ENCODE measurements at regions not wholly inside any gene's neighbourhood (a gene's known extent, or its start where the extent isn't known, plus 50 kb on each side); places are given as distances from the start of the nearest gene placed in this dataset.

- no peak overlapping the region for H3K4me3 ChIP-seq (ENCODE audit: control insufficient read depth, low read depth, low read length)
- TF ChIP-seq CTCF (IDR thresholded peaks at IDR 0.05; ENCODE audit: control insufficient read depth, insufficient read depth, low read depth, low read length, missing control alignments): no peak
- DNase-seq (ENCODE audit: low read depth): no peak
Measured at GRCh38 chr13:107339209-107339608, 771.3 kb upstream of the ARGLU1 start.

GRCh38 chr13:107332188-107332587 lies 764.3 kb upstream of the ARGLU1 start:
- no peak for DNase-seq (ENCODE audit: low read depth)
- H3K4me3 ChIP-seq (ENCODE audit: control insufficient read depth, low read depth, low read length): no peak overlapping the region
- no peak for TF ChIP-seq CTCF (IDR thresholded peaks at IDR 0.05; ENCODE audit: control insufficient read depth, insufficient read depth, low read depth, low read length, missing control alignments)

GRCh38 chr13:107331359-107331758 lies 763.4 kb upstream of the ARGLU1 start:
- H3K4me3 ChIP-seq (ENCODE audit: control insufficient read depth, low read depth, low read length): no peak overlapping the region
- no peak for TF ChIP-seq CTCF (IDR thresholded peaks at IDR 0.05; ENCODE audit: control insufficient read depth, insufficient read depth, low read depth, low read length, missing control alignments)
- no peak for DNase-seq (ENCODE audit: low read depth)

- no peak overlapping the region for H3K4me3 ChIP-seq (ENCODE audit: control insufficient read depth, low read depth, low read length)
- DNase-seq (ENCODE audit: low read depth): no peak
- no peak for TF ChIP-seq CTCF (IDR thresholded peaks at IDR 0.05; ENCODE audit: control insufficient read depth, insufficient read depth, low read depth, low read length, missing control alignments)
Measured at GRCh38 chr13:107330484-107330883, 762.5 kb upstream of the ARGLU1 start.

GRCh38 chr13:107329991-107330390 lies 762.1 kb upstream of the ARGLU1 start:
- DNase-seq (ENCODE audit: low read depth): no peak
- no peak for TF ChIP-seq CTCF (IDR thresholded peaks at IDR 0.05; ENCODE audit: control insufficient read depth, insufficient read depth, low read depth, low read length, missing control alignments)
- no peak overlapping the region for H3K4me3 ChIP-seq (ENCODE audit: control insufficient read depth, low read depth, low read length)

GRCh38 chr13:107324416-107325204 lies 756.7 kb upstream of the ARGLU1 start:
- TF ChIP-seq CTCF (IDR thresholded peaks at IDR 0.05; ENCODE audit: control insufficient read depth, insufficient read depth, low read depth, low read length, missing control alignments): no peak
- DNase-seq (ENCODE audit: low read depth): no peak
- H3K4me3 ChIP-seq (ENCODE audit: control insufficient read depth, low read depth, low read length): no peak overlapping the region
